ENCODE measurements at regions not wholly inside any gene's neighbourhood (a gene's known extent, or its start where the extent isn't known, plus 50 kb on each side); places are given as distances from the start of the nearest gene placed in this dataset.

- DNase-seq, result no peak
Observed at GRCh38 chr12:85352016-85352415, 72.0 kb downstream of the ALX1 start.

- DNase-seq, result no peak
Observed at GRCh38 chr12:85356596-85357385, 76.8 kb downstream of the ALX1 start.

- no peak for DNase-seq
Observed at GRCh38 chr12:85357609-85358008, 77.6 kb downstream of the ALX1 start.

GRCh38 chr12:85358715-85359114 lies 78.7 kb downstream of the ALX1 start:
- DNase-seq, result no peak

- no peak for DNase-seq
Observed at GRCh38 chr12:85363382-85364190, 83.6 kb downstream of the ALX1 start.

GRCh38 chr12:85367936-85368335 lies 87.9 kb downstream of the ALX1 start:
- DNase-seq, result no peak

GRCh38 chr12:85369365-85370154 lies 89.5 kb downstream of the ALX1 start:
- DNase-seq, result no peak

GRCh38 chr12:85373045-85373444 lies 93.0 kb downstream of the ALX1 start:
- DNase-seq, result no peak

- DNase-seq, result no peak
Observed at GRCh38 chr12:85374981-85375380, 95.0 kb downstream of the ALX1 start.

GRCh38 chr12:85385406-85385805 lies 105.4 kb downstream of the ALX1 start:
- DNase-seq, result no peak

- DNase-seq, result no peak
Observed at GRCh38 chr12:85390266-85390665, 110.2 kb downstream of the ALX1 start.

GRCh38 chr12:85392508-85392907 lies 112.5 kb downstream of the ALX1 start:
- DNase-seq, result no peak

GRCh38 chr12:85393606-85394005 lies 113.6 kb downstream of the ALX1 start:
- no peak for DNase-seq

GRCh38 chr12:85394065-85394464 lies 114.0 kb downstream of the ALX1 start:
- no peak for DNase-seq

GRCh38 chr12:85394809-85395208 lies 114.8 kb downstream of the ALX1 start:
- DNase-seq, result no peak

GRCh38 chr12:85405262-85405661 lies 125.2 kb downstream of the ALX1 start:
- DNase-seq, result no peak

GRCh38 chr12:85405781-85406522 lies 125.9 kb downstream of the ALX1 start:
- peak; percentile 71 for DNase-seq

GRCh38 chr12:85413266-85413665 lies 133.2 kb downstream of the ALX1 start:
- DNase-seq, result no peak

GRCh38 chr12:85422762-85423161 lies 142.7 kb downstream of the ALX1 start:
- no peak for DNase-seq

- DNase-seq, result no peak
Observed at GRCh38 chr12:85423947-85424346, 143.9 kb downstream of the ALX1 start.

GRCh38 chr12:85424581-85425348 lies 144.7 kb downstream of the ALX1 start:
- DNase-seq, result no peak

- DNase-seq, result no peak
Observed at GRCh38 chr12:85425349-85425612, 145.3 kb downstream of the ALX1 start.

Data from NCI-H146 (cell line).